SK-N-SH treated with all-trans-retinoic acid at 6 μM for 48 hours (cell line): ENCODE measurements at regions not wholly inside any gene's neighbourhood (a gene's known extent, or its start where the extent isn't known, plus 50 kb on each side); places are given as distances from the start of the nearest gene placed in this dataset.
"Not testable (repeated sequence)": the region's sequence is repeated elsewhere in the genome, so short reads cannot be mapped to it uniquely, and the experiment has no call there.

Experiments used
- ATAC-seq: fragments of 200-7000 bp; cut with Tn5 transposase; 3 replicates; pipeline ENCODE4 v1.9.1; 2020; ENCODE audit warnings: mild to moderate bottlenecking, moderate library complexity
- ARNTL ChIP-seq: fragments of 450-650 bp; formaldehyde crosslinking; IDR thresholded peaks from 2 replicates; pipeline ENCODE4 v1.5.0; 2020; ENCODE audit warnings: low read depth, mild to moderate bottlenecking, moderate library complexity, borderline replicate concordance
- BACH2 ChIP-seq: fragments of 250-450 bp; sonication (Bioruptor Pico); IDR thresholded peaks from 2 replicates; pipeline ENCODE4 v1.9.0; 2021; ENCODE audit warnings: mild to moderate bottlenecking, borderline replicate concordance
- CREB5 ChIP-seq: fragments of 250-450 bp; sonication (Bioruptor Pico); IDR thresholded peaks from 2 replicates; pipeline ENCODE4 v1.5.1; 2020; ENCODE audit warnings: low read depth, mild to moderate bottlenecking, moderate library complexity
- CSDC2 ChIP-seq: fragments of 250-450 bp; sonication (Bioruptor Pico); IDR thresholded peaks from 2 replicates; pipeline ENCODE4 v1.5.0; 2020; ENCODE audit warnings: mild to moderate bottlenecking, moderate library complexity
- CSRNP3 ChIP-seq: fragments of 250-450 bp; sonication (Bioruptor Pico); IDR thresholded peaks from 2 replicates; pipeline ENCODE4 v1.5.1; 2021; ENCODE audit warnings: mild to moderate bottlenecking, moderate library complexity
- ESRRG ChIP-seq: fragments of 250-450 bp; sonication (Bioruptor Pico); IDR thresholded peaks from 2 replicates; pipeline ENCODE4 v1.6.1; 2021; ENCODE audit warnings: mild to moderate bottlenecking
- GLIS3 ChIP-seq: fragments of 250-450 bp; sonication (Bioruptor Pico); IDR thresholded peaks from 2 replicates; pipeline ENCODE4 v1.5.0; 2020; ENCODE audit warnings: mild to moderate bottlenecking, moderate library complexity
- ISL1 ChIP-seq: fragments of 250-450 bp; sonication (Bioruptor Pico); IDR thresholded peaks from 2 replicates; pipeline ENCODE4 v2.1.2; 2022; ENCODE audit warnings: mild to moderate bottlenecking, moderate library complexity
- OSR1 ChIP-seq: fragments of 250-450 bp; sonication (Bioruptor Pico); IDR thresholded peaks from 2 replicates; pipeline ENCODE4 v1.8.0; 2022; ENCODE audit warnings: moderate library complexity, mild to moderate bottlenecking, inconsistent platforms
- PATZ1 ChIP-seq: fragments of 250-450 bp; sonication (Bioruptor Pico); IDR thresholded peaks from 2 replicates; pipeline ENCODE4 v1.8.0; 2020; ENCODE audit warnings: mild to moderate bottlenecking, moderate library complexity, borderline replicate concordance
- POU6F1 ChIP-seq: fragments of 250-450 bp; sonication (Bioruptor Pico); IDR thresholded peaks from 2 replicates; pipeline ENCODE4 v1.8.0; 2021; ENCODE audit warnings: low read depth, mild to moderate bottlenecking, moderate library complexity, borderline replicate concordance
- PPARA ChIP-seq: fragments of 250-450 bp; sonication (Bioruptor Pico); IDR thresholded peaks from 2 replicates; pipeline ENCODE4 v1.5.0; 2020; ENCODE audit warnings: mild to moderate bottlenecking, borderline replicate concordance
- RARB ChIP-seq: fragments of 250-450 bp; sonication (Bioruptor Pico); IDR thresholded peaks from 2 replicates; pipeline ENCODE4 v1.8.0; 2021; ENCODE audit warnings: mild to moderate bottlenecking, moderate library complexity
- SNAI2 ChIP-seq: fragments of 250-450 bp; sonication (Bioruptor Pico); IDR thresholded peaks from 2 replicates; pipeline ENCODE4 v1.5.0; 2020; ENCODE audit warnings: mild to moderate bottlenecking, moderate library complexity
- TCF4 ChIP-seq: fragments of 250-450 bp; sonication (Bioruptor Pico); IDR thresholded peaks from 2 replicates; pipeline ENCODE4 v1.8.0; 2021; ENCODE audit warnings: mild to moderate bottlenecking, moderate library complexity, borderline replicate concordance
- TSHZ2 ChIP-seq: fragments of 250-450 bp; sonication (Bioruptor Pico); IDR thresholded peaks from 2 replicates; pipeline ENCODE4 v1.5.0; 2020; ENCODE audit warnings: mild to moderate bottlenecking, moderate library complexity
- ZC3H10 ChIP-seq: fragments of 250-450 bp; sonication (Bioruptor Pico); IDR thresholded peaks from 2 replicates; pipeline ENCODE4 v1.5.1; 2021; ENCODE audit warnings: mild to moderate bottlenecking, moderate library complexity
- ZFP3 ChIP-seq: fragments of 250-450 bp; sonication (Bioruptor Pico); IDR thresholded peaks from 2 replicates; pipeline ENCODE4 v1.5.0; 2020; ENCODE audit warnings: mild to moderate bottlenecking, moderate library complexity
- ZFP30 ChIP-seq: fragments of 450-650 bp; formaldehyde crosslinking; IDR thresholded peaks from 2 replicates; pipeline ENCODE4 v1.5.0; 2022; ENCODE audit warnings: mild to moderate bottlenecking, moderate library complexity
- ZNF565 ChIP-seq: fragments of 450-650 bp; formaldehyde crosslinking; conservative IDR thresholded peaks from 2 replicates; pipeline ENCODE4 v1.5.0; 2020; ENCODE audit warnings: low read depth, mild to moderate bottlenecking, moderate library complexity
- ZNF70 ChIP-seq: fragments of 450-650 bp; formaldehyde crosslinking; IDR thresholded peaks from 2 replicates; pipeline ENCODE4 v1.5.0; 2020; ENCODE audit warnings: mild to moderate bottlenecking, moderate library complexity
- ZNF8 ChIP-seq: fragments of 450-650 bp; formaldehyde crosslinking; IDR thresholded peaks from 2 replicates; pipeline ENCODE4 v1.5.0; 2020; ENCODE audit warnings: mild to moderate bottlenecking, moderate library complexity

GRCh38 chr15:23797747-23798446 lies 110.8 kb upstream of the NDN start:
- ATAC-seq: no peak
- TF ChIP-seq GLIS3: no peak
- no peak for TF ChIP-seq TCF4 (CRISPR knock-in tag)
- no peak for TF ChIP-seq TSHZ2 (CRISPR knock-in tag)
- TF ChIP-seq ZC3H10 (CRISPR knock-in tag): no peak
- no peak for TF ChIP-seq ZNF565 (CRISPR knock-in tag)
- no peak for TF ChIP-seq CSDC2 (CRISPR knock-in tag)
- no peak for TF ChIP-seq PATZ1 (CRISPR knock-in tag)
- no peak for TF ChIP-seq BACH2 (CRISPR knock-in tag)
- no peak for TF ChIP-seq PPARA (CRISPR knock-in tag)

- TF ChIP-seq PPARA (CRISPR knock-in tag) (no peak), ISL1 (CRISPR knock-in tag) (no peak), PATZ1 (CRISPR knock-in tag) (no peak), ZFP30 (CRISPR knock-in tag) (no peak), ZC3H10 (CRISPR knock-in tag) (no peak), CSRNP3 (CRISPR knock-in tag) (no peak), GLIS3 (no peak), ESRRG (no peak), ZNF70 (CRISPR knock-in tag) (no peak), RARB (CRISPR knock-in tag) (no peak)
- ATAC-seq: no peak
These were observed 114.8 kb upstream of the NDN start for GRCh38 chr15:23801881-23802280.

GRCh38 chr15:23802896-23803435 lies 115.9 kb upstream of the NDN start:
- not testable (repeated sequence) for ATAC-seq

GRCh38 chr15:23806980-23807379 lies 119.9 kb upstream of the NDN start:
- ATAC-seq: no peak
- no peak for TF ChIP-seq RARB (CRISPR knock-in tag)
- TF ChIP-seq GLIS3: no peak
- TF ChIP-seq PPARA (CRISPR knock-in tag): no peak
- no peak for TF ChIP-seq ZC3H10 (CRISPR knock-in tag)
- TF ChIP-seq ZFP30 (CRISPR knock-in tag): no peak
- TF ChIP-seq ZNF8 (CRISPR knock-in tag): no peak
- TF ChIP-seq POU6F1 (CRISPR knock-in tag): no peak
- TF ChIP-seq TCF4 (CRISPR knock-in tag): no peak
- no peak for TF ChIP-seq SNAI2 (CRISPR knock-in tag)
- no peak for TF ChIP-seq BACH2 (CRISPR knock-in tag)
- TF ChIP-seq ZFP3: no peak
- TF ChIP-seq CSDC2 (CRISPR knock-in tag): no peak
- TF ChIP-seq ARNTL (CRISPR knock-in tag): no peak
- TF ChIP-seq ISL1 (CRISPR knock-in tag): no peak
- TF ChIP-seq ZNF70 (CRISPR knock-in tag): no peak
- no peak for TF ChIP-seq ESRRG
- no peak for TF ChIP-seq ZNF565 (CRISPR knock-in tag)
- TF ChIP-seq CREB5 (CRISPR knock-in tag): no peak
- no peak for TF ChIP-seq OSR1
